Stimulated activated memory B cell treated with anti-CD40 and anti-IgM and Interleukin-4, amounts not matched to agents 10 μg/mL and 1 μg/mL and 100 μg/mL, for 72 hours (primary cell): ENCODE measurements at regions not wholly inside any gene's neighbourhood (a gene's known extent, or its start where the extent isn't known, plus 50 kb on each side); places are given as distances from the start of the nearest gene placed in this dataset.
A peak's percentile ranks its signal among the peaks of the same experiment; 100 is the strongest.

Experiments used
- ATAC-seq: fragments of 150-1000 bp; cut with Tn5 transposase; 2 replicates; pipeline ENCODE4 v1.10.0; 2021
- H3K27ac Mint-ChIP-seq: one replicate; pipeline ENCODE4 v1.8.0; 2022; ENCODE audit warnings: mild to moderate bottlenecking, mixed read lengths
- H3K27me3 Mint-ChIP-seq: one replicate; pipeline ENCODE4 v1.8.0; 2022; ENCODE audit warnings: mixed read lengths
- H3K36me3 Mint-ChIP-seq: one replicate; pipeline ENCODE4 v1.8.0; 2022; ENCODE audit warnings: mixed read lengths
- H3K4me1 Mint-ChIP-seq: one replicate; pipeline ENCODE4 v1.8.0; 2022; ENCODE audit warnings: mixed read lengths
- H3K4me3 Mint-ChIP-seq: one replicate; pipeline ENCODE4 v1.8.0; 2022; ENCODE audit warnings: mild to moderate bottlenecking, moderate library complexity, mixed read lengths
- H3K9me3 Mint-ChIP-seq: one replicate; pipeline ENCODE4 v1.8.0; 2022; ENCODE audit warnings: mixed read lengths

- Mint-ChIP-seq H3K27ac (no peak overlapping the region), H3K27me3 (peaks cover 18% of the 10 kb centered on the region), H3K4me1 (peaks cover 5% of the 10 kb centered on the region), H3K4me3 (no peak overlapping the region), H3K36me3 (no peaks in the 10 kb centered on the region), H3K9me3 (no peaks in the 10 kb centered on the region)
- no peak for ATAC-seq
Measured at GRCh38 chr2:118315606-118316005, 227.3 kb downstream of the INSIG2 start.

GRCh38 chr2:118312969-118313756 lies 224.9 kb downstream of the INSIG2 start:
- H3K4me3 Mint-ChIP-seq, result no peak overlapping the region
- no peak overlapping the region for H3K27ac Mint-ChIP-seq
- no peaks in the 10 kb centered on the region for H3K36me3 Mint-ChIP-seq
- no peak for ATAC-seq
- peaks cover 29% of the 10 kb centered on the region for H3K27me3 Mint-ChIP-seq
- no peaks in the 10 kb centered on the region for H3K9me3 Mint-ChIP-seq
- H3K4me1 Mint-ChIP-seq, result peaks cover 6% of the 10 kb centered on the region

GRCh38 chr2:118310681-118311429 lies 222.6 kb downstream of the INSIG2 start:
- Mint-ChIP-seq H3K36me3 (no peaks in the 10 kb centered on the region), H3K9me3 (no peaks in the 10 kb centered on the region), H3K4me3 (peak overlapping the region; percentile 75), H3K27ac (peak overlapping the region; percentile 62), H3K27me3 (peaks cover 37% of the 10 kb centered on the region), H3K4me1 (peaks cover 6% of the 10 kb centered on the region)
- no peak for ATAC-seq

- Mint-ChIP-seq H3K4me1 (peaks cover 6% of the 10 kb centered on the region), H3K4me3 (peak overlapping the region; percentile 75), H3K27ac (peak overlapping the region; percentile 62), H3K9me3 (no peaks in the 10 kb centered on the region), H3K27me3 (peaks cover 37% of the 10 kb centered on the region), H3K36me3 (no peaks in the 10 kb centered on the region)
- ATAC-seq, result peak; percentile 51
Measured at GRCh38 chr2:118309946-118310680, 221.8 kb downstream of the INSIG2 start.

- Mint-ChIP-seq H3K4me1 (peaks cover 6% of the 10 kb centered on the region), H3K27ac (peak overlapping the region; percentile 62), H3K36me3 (no peaks in the 10 kb centered on the region), H3K4me3 (peak overlapping the region; percentile 75), H3K9me3 (no peaks in the 10 kb centered on the region), H3K27me3 (peaks cover 37% of the 10 kb centered on the region)
- no peak for ATAC-seq
Measured at GRCh38 chr2:118309257-118309945, 221.1 kb downstream of the INSIG2 start.

- no peaks in the 10 kb centered on the region for H3K9me3 Mint-ChIP-seq
- H3K27me3 Mint-ChIP-seq, result peaks cover 37% of the 10 kb centered on the region
- no peak for ATAC-seq
- H3K4me3 Mint-ChIP-seq, result no peak overlapping the region
- H3K36me3 Mint-ChIP-seq, result no peaks in the 10 kb centered on the region
- H3K27ac Mint-ChIP-seq, result no peak overlapping the region
- H3K4me1 Mint-ChIP-seq, result peaks cover 6% of the 10 kb centered on the region
Measured at GRCh38 chr2:118307864-118308263, 219.6 kb downstream of the INSIG2 start.

GRCh38 chr2:118301248-118301647 lies 213.0 kb downstream of the INSIG2 start:
- H3K9me3 Mint-ChIP-seq, result no peaks in the 10 kb centered on the region
- no peak overlapping the region for H3K27ac Mint-ChIP-seq
- H3K36me3 Mint-ChIP-seq, result no peaks in the 10 kb centered on the region
- H3K4me1 Mint-ChIP-seq, result no peaks in the 10 kb centered on the region
- ATAC-seq, result no peak
- peaks cover 26% of the 10 kb centered on the region for H3K27me3 Mint-ChIP-seq
- no peak overlapping the region for H3K4me3 Mint-ChIP-seq

- no peaks in the 10 kb centered on the region for H3K9me3 Mint-ChIP-seq
- H3K27me3 Mint-ChIP-seq, result peaks cover 30% of the 10 kb centered on the region
- ATAC-seq, result no peak
- H3K4me1 Mint-ChIP-seq, result no peaks in the 10 kb centered on the region
- H3K27ac Mint-ChIP-seq, result no peak overlapping the region
- no peak overlapping the region for H3K4me3 Mint-ChIP-seq
- no peaks in the 10 kb centered on the region for H3K36me3 Mint-ChIP-seq
Measured at GRCh38 chr2:118300832-118301231, 212.6 kb downstream of the INSIG2 start.

- H3K4me3 Mint-ChIP-seq, result no peak overlapping the region
- no peaks in the 10 kb centered on the region for H3K36me3 Mint-ChIP-seq
- no peaks in the 10 kb centered on the region for H3K9me3 Mint-ChIP-seq
- H3K27me3 Mint-ChIP-seq, result peaks cover 36% of the 10 kb centered on the region
- no peak for ATAC-seq
- no peaks in the 10 kb centered on the region for H3K4me1 Mint-ChIP-seq
- no peak overlapping the region for H3K27ac Mint-ChIP-seq
Measured at GRCh38 chr2:118296663-118297062, 208.4 kb downstream of the INSIG2 start.

- no peak for ATAC-seq
- Mint-ChIP-seq H3K27me3 (peaks cover 36% of the 10 kb centered on the region), H3K4me3 (no peak overlapping the region), H3K27ac (no peak overlapping the region), H3K4me1 (no peaks in the 10 kb centered on the region), H3K9me3 (no peaks in the 10 kb centered on the region), H3K36me3 (no peaks in the 10 kb centered on the region)
Measured at GRCh38 chr2:118295592-118296390, 207.5 kb downstream of the INSIG2 start.

GRCh38 chr2:118294063-118294462 lies 205.8 kb downstream of the INSIG2 start:
- Mint-ChIP-seq H3K4me3 (no peak overlapping the region), H3K9me3 (no peaks in the 10 kb centered on the region), H3K27ac (no peak overlapping the region), H3K4me1 (no peaks in the 10 kb centered on the region), H3K36me3 (no peaks in the 10 kb centered on the region), H3K27me3 (peaks cover 29% of the 10 kb centered on the region)
- no peak for ATAC-seq

GRCh38 chr2:118292991-118293390 lies 204.7 kb downstream of the INSIG2 start:
- Mint-ChIP-seq H3K9me3 (no peaks in the 10 kb centered on the region), H3K27ac (no peak overlapping the region), H3K4me1 (no peaks in the 10 kb centered on the region), H3K27me3 (peaks cover 18% of the 10 kb centered on the region), H3K4me3 (no peak overlapping the region), H3K36me3 (no peaks in the 10 kb centered on the region)
- no peak for ATAC-seq

- Mint-ChIP-seq H3K36me3 (no peaks in the 10 kb centered on the region), H3K27ac (no peak overlapping the region), H3K27me3 (peaks cover 20% of the 10 kb centered on the region), H3K4me1 (no peaks in the 10 kb centered on the region), H3K9me3 (no peaks in the 10 kb centered on the region), H3K4me3 (no peak overlapping the region)
- ATAC-seq, result no peak
Measured at GRCh38 chr2:118291251-118291880, 203.1 kb downstream of the INSIG2 start.
